OCI-LY7 (cell line): ENCODE measurements at regions not wholly inside any gene's neighbourhood (a gene's known extent, or its start where the extent isn't known, plus 50 kb on each side); places are given as distances from the start of the nearest gene placed in this dataset.

Experiments
- BruUV-seq: library from RNA; stranded (reverse); fragments of 400-500 nt; replicated peaks from 2 replicates; lab custom pipeline; 2021; lab: Mats Ljungman, UMichigan
- CTCF ChIA-PET: fragments of 300-600 bp; sonication (Branson Sonifier 250); formaldehyde crosslinking; loops from one replicate; lab custom pipeline; 2022; ENCODE audit warnings: antibody characterized with exemption; ENCODE audit not compliant: unreplicated experiment; lab: Charles Lee
- POLR2A ChIA-PET: fragments of 300-600 bp; sonication (Branson Sonifier 250); formaldehyde crosslinking; loops from one replicate; lab custom pipeline; 2022; ENCODE audit warnings: antibody characterized with exemption; lab: Charles Lee
- DNase-seq: peaks from one replicate; pipeline ENCODE4 v3.0.0-alpha.2; 2015; ENCODE audit warnings: low spot score
- H2AFZ ChIP-seq: fragments of 200-600 bp; sonication (generic), shearing (Covaris generic); 2 replicates; pipeline ENCODE4 v1.6.1; 2014; ENCODE audit warnings: mild to moderate bottlenecking, antibody characterized with exemption, low read length, moderate library complexity
- H3K27ac ChIP-seq: fragments of 200-600 bp; sonication (generic); 2 replicates; pipeline ENCODE4 v1.5.1; 2014; ENCODE audit warnings: mixed run types, low read depth, mild to moderate bottlenecking, moderate library complexity, low read length, inconsistent platforms; ENCODE audit not compliant: poor library complexity, severe bottlenecking
- H3K36me3 ChIP-seq: fragments of 200-600 bp; sonication (generic); 2 replicates; pipeline ENCODE4 v1.6.1; 2014; ENCODE audit warnings: mild to moderate bottlenecking, antibody characterized with exemption, low read length, moderate library complexity, mixed read lengths; ENCODE audit not compliant: insufficient read depth
- H3K4me1 ChIP-seq: fragments of 200-600 bp; sonication (generic); 2 replicates; pipeline ENCODE4 v1.5.1; 2014; ENCODE audit warnings: mild to moderate bottlenecking, low read length; ENCODE audit not compliant: insufficient read depth, poor library complexity, severe bottlenecking
- H3K4me2 ChIP-seq: fragments of 200-600 bp; sonication (generic); 2 replicates; pipeline ENCODE4 v1.6.1; 2014; ENCODE audit warnings: mild to moderate bottlenecking, low read length
- H3K4me3 ChIP-seq: fragments of 200-600 bp; sonication (generic); 2 replicates; pipeline ENCODE4 v1.5.1; 2014; ENCODE audit warnings: mild to moderate bottlenecking, low read depth, low read length; ENCODE audit not compliant: poor library complexity, severe bottlenecking
- H3K79me2 ChIP-seq: fragments of 200-600 bp; sonication (generic); 2 replicates; pipeline ENCODE4 v1.6.1; 2016; ENCODE audit warnings: low read depth, mild to moderate bottlenecking, low read length, moderate library complexity, mixed read lengths; ENCODE audit not compliant: insufficient read depth
- H3K9me2 ChIP-seq: fragments of 200-600 bp; sonication (generic); 2 replicates; pipeline ENCODE4 v1.6.1; 2016; ENCODE audit warnings: mild to moderate bottlenecking, low read length, mixed read lengths; ENCODE audit not compliant: insufficient read depth
- H3K9me3 ChIP-seq: fragments of 200-600 bp; sonication (generic); 2 replicates; pipeline ENCODE4 v1.6.1; 2014; ENCODE audit warnings: mild to moderate bottlenecking, mixed run types, low read length, mixed read lengths
- H4K20me1 ChIP-seq: fragments of 200-600 bp; sonication (generic); 2 replicates; pipeline ENCODE4 v1.6.1; 2014; ENCODE audit warnings: mild to moderate bottlenecking, antibody characterized with exemption, low read length, moderate library complexity, mixed read lengths; ENCODE audit not compliant: insufficient read depth
- EZH2phosphoT487 ChIP-seq: fragments of 200-600 bp; sonication (generic); IDR thresholded peaks from 2 replicates; pipeline ENCODE4 v1.6.1; 2018; ENCODE audit warnings: low read depth, borderline replicate concordance, mild to moderate bottlenecking, mixed run types, antibody characterized with exemption, low read length, moderate library complexity, mixed read lengths
- intact Hi-C: fragments of 100-400 bp; cut with micrococcal nuclease; formaldehyde crosslinking; loops from one replicate; pipeline ENCODE4 v1.10.0; 2022; ENCODE audit not compliant: unreplicated experiment
- TF ChIP-seq, protein P1 (sequence below): fragments of 200-600 bp; sonication (generic); conservative IDR thresholded peaks from 2 replicates; pipeline ENCODE4 v1.5.1; 2014; ENCODE audit warnings: mild to moderate bottlenecking, antibody characterized with exemption, low read length, moderate library complexity, mixed read lengths

DNA sequence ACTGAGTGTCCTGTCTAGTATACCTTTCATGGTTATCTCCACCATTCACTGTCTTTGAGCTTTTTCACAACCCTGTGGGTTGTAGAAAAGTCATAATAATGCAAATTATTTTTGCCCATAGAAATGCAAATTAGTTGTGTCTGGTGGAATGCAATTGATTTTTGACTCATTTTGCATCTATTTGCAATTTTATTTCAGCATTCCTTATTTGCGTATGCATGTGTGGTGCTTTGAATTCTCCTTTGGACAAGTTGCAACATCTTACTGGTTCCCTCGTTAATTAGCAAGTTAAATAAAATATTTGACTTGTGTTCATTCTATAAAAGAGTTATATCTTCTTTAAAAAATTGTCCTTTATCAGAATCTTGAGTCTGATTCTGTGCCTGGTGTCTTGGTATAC lies 297.3 kb upstream of the CASK start:
- Histone ChIP-seq H3K4me3 (no peak overlapping the region), H4K20me1 (no peaks in the 10 kb centered on the region), H3K9me2 (no peaks in the 10 kb centered on the region), H3K27ac (no peak overlapping the region), H3K9me3 (no peaks in the 10 kb centered on the region), H3K4me2 (no peak overlapping the region), H3K79me2 (no peaks in the 10 kb centered on the region), H3K4me1 (no peaks in the 10 kb centered on the region), H2AFZ (no peak overlapping the region), H3K36me3 (no peaks in the 10 kb centered on the region)
- no peak for TF ChIP-seq EZH2phosphoT487
- intact Hi-C loops = no loop called here
- ChIA-PET POLR2A (no interaction called here), CTCF (no interaction called here)
- BruUV-seq = no TSS peak
- no peak for DNase-seq

DNA sequence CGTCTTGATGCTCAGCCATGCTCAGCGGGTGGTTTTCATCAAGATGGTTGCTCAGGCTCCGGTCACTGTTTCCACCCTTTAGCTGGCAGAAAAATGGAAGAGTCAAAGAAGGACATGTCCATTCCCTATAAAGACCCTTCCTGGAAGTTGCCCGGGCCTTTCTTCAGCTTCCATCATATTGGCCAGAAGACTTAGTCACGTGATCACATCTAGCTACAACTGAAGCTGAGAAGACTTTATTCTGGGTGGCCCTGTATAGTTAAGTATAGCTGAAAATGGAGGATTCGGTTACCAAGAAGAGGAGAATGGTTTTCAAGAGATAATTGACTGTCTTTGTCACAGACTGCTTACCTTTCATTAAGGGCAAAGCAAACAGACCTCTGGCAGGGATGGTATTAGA lies 296.7 kb upstream of the CASK start:
- POLR2A ChIA-PET = no interaction called here

DNA sequence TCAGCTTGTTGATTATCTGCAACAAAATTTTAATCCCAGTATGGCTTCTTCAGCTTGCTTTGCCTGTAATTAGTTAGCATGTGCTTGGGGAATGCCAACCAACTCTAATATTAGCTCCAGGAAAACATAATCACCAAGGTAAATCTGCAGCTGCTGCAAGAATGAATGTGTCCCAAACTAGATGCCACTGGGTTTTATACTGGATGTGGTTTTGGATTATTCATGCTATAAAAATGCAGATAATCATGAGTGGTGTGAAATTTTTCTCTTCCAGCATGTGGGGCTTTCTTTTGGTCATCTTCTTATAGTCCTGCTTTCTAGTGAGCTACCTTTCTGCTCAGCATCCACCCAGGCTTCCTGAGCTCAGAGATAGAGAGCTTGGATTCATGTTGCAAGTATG lies 295.9 kb upstream of the CASK start:
- TF ChIP-seq, protein P1, sequence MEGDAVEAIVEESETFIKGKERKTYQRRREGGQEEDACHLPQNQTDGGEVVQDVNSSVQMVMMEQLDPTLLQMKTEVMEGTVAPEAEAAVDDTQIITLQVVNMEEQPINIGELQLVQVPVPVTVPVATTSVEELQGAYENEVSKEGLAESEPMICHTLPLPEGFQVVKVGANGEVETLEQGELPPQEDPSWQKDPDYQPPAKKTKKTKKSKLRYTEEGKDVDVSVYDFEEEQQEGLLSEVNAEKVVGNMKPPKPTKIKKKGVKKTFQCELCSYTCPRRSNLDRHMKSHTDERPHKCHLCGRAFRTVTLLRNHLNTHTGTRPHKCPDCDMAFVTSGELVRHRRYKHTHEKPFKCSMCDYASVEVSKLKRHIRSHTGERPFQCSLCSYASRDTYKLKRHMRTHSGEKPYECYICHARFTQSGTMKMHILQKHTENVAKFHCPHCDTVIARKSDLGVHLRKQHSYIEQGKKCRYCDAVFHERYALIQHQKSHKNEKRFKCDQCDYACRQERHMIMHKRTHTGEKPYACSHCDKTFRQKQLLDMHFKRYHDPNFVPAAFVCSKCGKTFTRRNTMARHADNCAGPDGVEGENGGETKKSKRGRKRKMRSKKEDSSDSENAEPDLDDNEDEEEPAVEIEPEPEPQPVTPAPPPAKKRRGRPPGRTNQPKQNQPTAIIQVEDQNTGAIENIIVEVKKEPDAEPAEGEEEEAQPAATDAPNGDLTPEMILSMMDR = no peak
- TF ChIP-seq EZH2phosphoT487 = no peak
- intact Hi-C loops = no loop called here
- Histone ChIP-seq H4K20me1 (no peaks in the 10 kb centered on the region), H3K4me2 (no peak overlapping the region), H3K27ac (no peak overlapping the region), H3K4me3 (no peak overlapping the region), H3K36me3 (no peaks in the 10 kb centered on the region), H3K79me2 (no peaks in the 10 kb centered on the region), H3K4me1 (no peaks in the 10 kb centered on the region), H2AFZ (no peak overlapping the region), H3K9me2 (no peaks in the 10 kb centered on the region), H3K9me3 (no peaks in the 10 kb centered on the region)
- no peak for DNase-seq
- CTCF ChIA-PET = no interaction called here
- no TSS peak for BruUV-seq
- POLR2A ChIA-PET = no interaction called here

More for the DNA sequence above, 296.7 kb upstream of the CASK start:
- no peak for TF ChIP-seq EZH2phosphoT487
- TF ChIP-seq, protein P1 = no peak
- no peaks in the 10 kb centered on the region for H3K36me3 ChIP-seq
- intact Hi-C loops = no loop called here
- no peak overlapping the region for H3K27ac ChIP-seq
- H3K4me1 ChIP-seq = no peaks in the 10 kb centered on the region
- no peaks in the 10 kb centered on the region for H3K9me2 ChIP-seq
- no peaks in the 10 kb centered on the region for H4K20me1 ChIP-seq
- no TSS peak for BruUV-seq
- no peak overlapping the region for H3K4me2 ChIP-seq
- CTCF ChIA-PET = no interaction called here
- no peak for DNase-seq
- H3K79me2 ChIP-seq = no peaks in the 10 kb centered on the region
- H3K4me3 ChIP-seq = no peak overlapping the region
- H3K9me3 ChIP-seq = no peaks in the 10 kb centered on the region
- H2AFZ ChIP-seq = no peak overlapping the region
